Left lobe of liver (tissue), 2 donors: ENCODE measurements at regions not wholly inside any gene's neighbourhood (a gene's known extent, or its start where the extent isn't known, plus 50 kb on each side); places are given as distances from the start of the nearest gene placed in this dataset.

Experiments
- ATAC-seq: fragments of 200-7000 bp; cut with Tn5 transposase; one replicate; pipeline ENCODE4 v1.9.1; 2020; ENCODE audit warnings: mild to moderate bottlenecking, moderate library complexity
- DNase-seq: peaks from one replicate; pipeline ENCODE4 v3.0.0-alpha.2; 2020; ENCODE audit warnings: low spot score
- donor health status: DM: no; HTN: no; CAD: no; lungs with moderate emphysema.
- donor health status: DM: no; HTN: yes; CAD: no.

DNA sequence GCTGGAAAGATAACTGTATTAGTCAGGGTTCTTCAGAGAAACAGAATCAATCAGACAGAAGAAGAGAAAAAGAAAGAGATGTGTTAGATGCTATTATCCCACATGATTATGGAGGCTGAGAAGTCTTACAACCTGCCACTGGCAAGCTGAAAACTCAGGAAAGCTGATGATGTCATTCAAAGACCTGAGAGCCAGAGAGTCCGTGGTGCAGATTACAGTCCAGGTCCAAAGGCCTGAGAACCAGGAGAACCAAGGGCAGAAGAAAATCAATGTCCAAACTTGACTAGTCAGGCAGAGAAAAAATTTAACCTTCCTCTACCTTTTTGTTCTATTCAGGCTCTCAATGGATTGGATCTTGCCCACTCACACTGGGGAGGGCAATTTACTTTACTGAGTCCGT is 172.5 kb downstream of the QDPR start:
- ATAC-seq, result peak; percentile 43
- DNase-seq, result no peak

DNA sequence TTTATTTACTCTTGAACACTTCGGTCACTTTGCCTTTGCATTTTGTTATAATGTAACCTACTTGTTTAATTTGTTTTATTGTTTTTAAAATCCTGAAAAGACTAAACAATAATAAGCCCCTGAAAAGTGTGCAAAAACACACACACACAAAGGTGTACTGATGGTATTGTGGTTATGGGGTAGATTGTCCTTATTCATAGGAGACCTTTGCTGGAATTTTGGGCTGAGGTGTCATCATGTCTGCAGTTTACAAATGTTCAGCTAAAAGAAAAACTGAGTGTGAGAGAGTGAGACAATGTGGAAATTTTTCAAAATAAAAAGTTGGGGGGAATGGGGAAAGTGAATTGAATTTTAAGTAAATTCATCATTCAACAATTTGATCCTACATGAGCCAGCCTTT is 174.9 kb downstream of the QDPR start:
- ATAC-seq (no peak), DNase-seq (no peak)

DNA sequence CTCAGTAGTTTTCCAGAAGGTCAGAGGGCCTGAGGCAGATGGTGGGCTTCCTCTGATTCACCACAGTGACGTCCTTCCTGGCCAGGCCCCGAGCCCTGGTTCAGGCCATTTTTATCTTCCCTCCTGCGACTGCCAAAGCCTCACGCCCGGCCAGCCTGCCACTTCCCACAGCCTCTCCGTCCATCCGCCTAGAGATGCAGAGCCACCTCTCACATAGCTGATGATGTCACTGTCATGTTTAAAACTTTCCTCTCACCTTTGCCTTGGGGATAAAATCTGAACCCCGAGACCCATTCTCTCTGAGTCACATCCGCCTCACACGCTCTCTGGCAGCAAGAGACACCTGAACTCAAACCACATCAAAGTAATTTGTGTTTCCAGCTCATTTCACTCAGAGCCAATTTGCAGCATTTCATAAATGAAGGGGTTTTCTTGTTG is 175.3 kb downstream of the QDPR start:
- no peak for DNase-seq

DNA sequence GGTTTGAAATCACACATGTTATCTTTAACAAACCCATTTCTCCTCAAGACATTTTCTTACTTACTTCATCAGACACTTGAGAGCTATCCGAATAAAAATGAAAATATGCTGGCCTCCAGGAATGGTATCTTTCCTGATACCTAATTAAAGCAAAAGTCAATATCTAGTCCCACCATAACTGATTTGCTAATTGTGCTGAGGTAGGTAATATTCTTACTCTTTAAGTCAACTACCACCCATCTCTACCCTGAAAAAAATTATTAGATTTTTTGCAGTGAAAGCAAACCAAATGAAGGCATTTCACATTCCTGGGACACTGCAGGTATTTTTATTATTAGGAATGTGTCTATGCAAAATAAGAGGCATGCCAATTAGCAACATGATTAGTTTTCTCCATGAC is 175.8 kb downstream of the QDPR start:
- DNase-seq, result no peak
- no peak for ATAC-seq

More for the DNA sequence above, 175.3 kb downstream of the QDPR start:
- peak; percentile 48 for ATAC-seq

DNA sequence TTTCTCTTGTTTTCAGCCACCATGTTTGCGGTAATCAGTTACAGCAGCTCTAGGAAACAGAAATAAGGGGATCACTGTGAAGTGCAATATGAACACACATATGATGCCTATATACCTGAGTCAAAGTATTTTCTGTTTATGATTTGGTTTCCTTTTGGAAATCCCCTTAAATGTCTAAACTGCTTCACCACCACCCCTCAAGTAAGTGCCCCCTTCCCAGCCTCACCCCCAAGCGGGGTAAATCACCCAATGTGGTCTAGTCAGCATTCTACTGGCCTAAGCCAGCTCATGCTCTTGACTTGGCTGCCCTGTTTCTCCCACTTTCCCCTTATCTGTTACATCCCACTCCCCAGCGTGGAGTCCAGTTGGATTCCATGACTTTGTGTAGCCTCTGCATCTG is 176.5 kb downstream of the QDPR start:
- DNase-seq (no peak), ATAC-seq (no peak)

DNA sequence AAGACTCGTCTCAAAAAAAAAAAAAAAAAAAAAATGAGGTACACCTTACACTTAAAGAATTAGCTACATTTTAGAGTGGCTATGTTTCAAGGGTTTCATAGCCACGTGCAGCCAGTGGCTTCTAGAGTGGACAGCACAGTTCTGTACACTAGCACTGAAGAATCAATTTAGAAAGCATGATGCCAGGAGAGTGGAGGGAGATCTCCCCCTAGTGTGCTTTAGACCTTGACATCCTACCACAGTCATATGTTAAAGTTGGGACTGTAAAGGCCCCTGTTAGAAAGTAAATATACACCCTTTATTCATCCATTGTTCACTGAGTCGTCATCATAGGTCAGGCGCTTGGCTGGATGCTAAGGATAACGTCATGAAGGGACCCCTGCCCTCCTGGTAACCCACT is 179.4 kb downstream of the QDPR start:
- ATAC-seq (no peak), DNase-seq (no peak)

DNA sequence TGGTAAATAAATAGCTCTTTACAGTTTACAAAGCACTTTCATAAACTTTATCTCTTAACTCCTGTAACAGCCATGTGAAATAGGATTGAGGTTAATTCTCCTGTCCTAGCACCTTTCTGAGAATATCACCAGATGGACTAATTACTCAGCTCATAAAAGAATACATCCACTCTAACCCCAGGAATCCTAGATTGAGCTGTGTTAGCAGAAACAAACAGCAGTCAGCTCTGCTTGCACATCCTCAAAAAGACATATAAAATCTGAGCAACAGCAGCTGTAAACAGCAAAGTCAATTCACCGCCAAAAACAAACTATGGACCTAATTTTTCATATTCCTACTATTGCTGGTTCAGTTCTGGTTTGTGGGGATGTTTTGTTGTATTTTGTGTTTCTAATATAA is 182.8 kb downstream of the QDPR start:
- ATAC-seq, result no peak
- no peak for DNase-seq

DNA sequence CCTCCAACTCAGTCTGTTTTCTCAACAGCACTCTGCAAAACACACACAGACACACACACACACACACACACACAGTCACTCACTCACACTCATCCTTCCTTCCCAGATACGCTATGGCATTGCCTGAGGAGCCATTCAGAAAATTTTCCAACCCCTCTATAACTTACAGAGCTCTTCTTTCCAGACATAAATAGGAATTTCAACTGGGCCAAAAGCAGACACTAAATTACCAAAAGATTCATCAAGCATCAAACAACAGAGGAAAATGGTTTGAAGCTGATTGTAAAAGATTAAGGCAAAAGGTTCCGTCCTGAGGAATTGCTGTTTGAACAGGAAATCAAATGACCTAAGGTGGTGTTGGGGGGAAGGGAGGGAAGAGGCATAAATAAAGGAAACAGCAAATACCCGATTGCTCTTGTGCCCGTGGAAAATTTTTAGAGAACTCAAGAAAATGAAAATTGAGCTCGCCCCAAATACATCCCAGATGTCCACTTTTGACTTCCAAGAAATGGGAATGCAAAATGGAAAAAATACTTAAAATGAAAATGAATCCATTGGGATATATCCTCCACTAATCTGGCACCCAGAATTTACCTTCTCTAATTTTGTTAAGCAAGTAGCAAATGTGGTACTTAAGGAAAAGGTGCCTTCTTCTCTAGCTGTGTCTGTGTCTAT is 183.6 kb downstream of the QDPR start:
- DNase-seq (no peak), ATAC-seq (no peak)

DNA sequence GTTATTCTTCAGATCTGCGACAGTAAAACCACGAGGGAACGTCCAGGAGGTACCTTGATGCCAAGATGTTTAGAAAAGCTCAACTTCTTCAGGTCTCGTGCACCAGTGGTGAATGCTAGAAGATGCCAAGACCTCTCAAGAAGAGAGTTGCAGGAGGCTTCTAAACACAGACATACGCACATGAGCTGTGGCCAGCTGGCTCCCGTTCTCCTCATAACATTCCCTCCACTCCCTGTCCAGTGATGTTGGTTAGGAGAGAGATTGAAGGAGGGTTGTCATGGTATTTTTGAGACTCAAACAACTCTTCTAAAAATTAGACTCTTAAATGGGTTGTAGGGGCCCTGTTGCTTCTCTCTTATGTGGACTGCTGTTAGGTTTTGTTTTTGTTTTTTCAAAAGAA is 184.3 kb downstream of the QDPR start:
- ATAC-seq (no peak), DNase-seq (no peak)

DNA sequence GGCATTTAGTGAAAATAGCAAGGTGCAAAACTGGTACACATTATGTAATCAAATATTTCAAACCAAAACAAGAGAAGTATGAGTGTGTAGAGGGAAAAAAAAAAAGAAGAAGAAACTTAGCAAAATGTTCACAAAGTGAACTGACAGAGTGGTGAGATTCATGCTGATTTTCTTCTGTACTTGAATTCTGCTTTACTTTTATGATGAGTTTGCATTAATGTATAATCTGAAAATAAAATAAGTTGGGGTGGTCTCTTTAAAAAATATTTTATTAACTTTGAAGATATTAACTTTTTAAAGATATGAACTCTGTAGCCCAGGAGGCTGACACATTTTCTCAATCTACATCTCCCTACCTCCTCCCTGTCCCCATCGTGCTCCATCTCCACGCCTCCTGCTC is 185.1 kb downstream of the QDPR start:
- DNase-seq, result no peak
- ATAC-seq, result no peak

DNA sequence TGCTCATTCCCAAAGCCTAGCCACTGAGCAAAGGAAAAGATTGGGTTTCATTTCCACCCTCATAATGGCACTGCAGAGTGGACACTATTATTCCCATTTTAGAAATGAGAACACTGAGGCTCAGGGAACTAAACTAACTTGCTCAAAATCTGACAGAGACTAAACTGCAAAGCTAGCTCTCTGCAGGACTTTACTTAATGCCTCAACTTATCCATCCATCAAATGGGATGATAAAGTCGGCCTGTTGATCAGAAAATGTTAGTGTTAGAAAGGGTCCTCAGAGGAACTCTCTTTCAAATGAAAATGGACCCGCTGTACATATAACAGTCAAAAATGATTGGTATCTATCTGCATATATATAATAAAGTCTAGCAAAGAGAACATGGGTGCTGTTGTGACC is 186.8 kb downstream of the QDPR start:
- no peak for ATAC-seq
- no peak for DNase-seq

DNA sequence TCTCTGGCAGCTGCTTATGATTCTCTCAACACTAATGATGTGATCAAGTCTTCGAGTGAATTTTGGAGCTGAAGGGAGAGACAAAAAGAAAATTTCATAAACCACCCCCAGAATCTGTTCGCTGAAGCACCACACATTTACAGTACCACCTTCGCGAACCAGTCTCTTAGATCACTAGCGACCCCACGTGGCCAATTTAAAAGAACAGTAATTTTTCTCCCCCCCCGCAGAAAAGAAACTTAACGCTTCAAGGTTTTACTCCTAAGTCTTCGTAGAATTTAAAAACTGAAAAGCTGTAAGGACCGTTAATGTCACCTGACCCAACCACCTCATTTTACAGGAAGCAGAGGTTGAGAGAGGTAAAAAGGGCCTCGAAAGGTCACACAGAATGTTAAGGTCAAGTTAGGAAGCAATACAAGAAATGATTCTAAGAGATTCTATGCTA is 187.5 kb downstream of the QDPR start:
- peak; percentile 76 for ATAC-seq
- no peak for DNase-seq

DNA sequence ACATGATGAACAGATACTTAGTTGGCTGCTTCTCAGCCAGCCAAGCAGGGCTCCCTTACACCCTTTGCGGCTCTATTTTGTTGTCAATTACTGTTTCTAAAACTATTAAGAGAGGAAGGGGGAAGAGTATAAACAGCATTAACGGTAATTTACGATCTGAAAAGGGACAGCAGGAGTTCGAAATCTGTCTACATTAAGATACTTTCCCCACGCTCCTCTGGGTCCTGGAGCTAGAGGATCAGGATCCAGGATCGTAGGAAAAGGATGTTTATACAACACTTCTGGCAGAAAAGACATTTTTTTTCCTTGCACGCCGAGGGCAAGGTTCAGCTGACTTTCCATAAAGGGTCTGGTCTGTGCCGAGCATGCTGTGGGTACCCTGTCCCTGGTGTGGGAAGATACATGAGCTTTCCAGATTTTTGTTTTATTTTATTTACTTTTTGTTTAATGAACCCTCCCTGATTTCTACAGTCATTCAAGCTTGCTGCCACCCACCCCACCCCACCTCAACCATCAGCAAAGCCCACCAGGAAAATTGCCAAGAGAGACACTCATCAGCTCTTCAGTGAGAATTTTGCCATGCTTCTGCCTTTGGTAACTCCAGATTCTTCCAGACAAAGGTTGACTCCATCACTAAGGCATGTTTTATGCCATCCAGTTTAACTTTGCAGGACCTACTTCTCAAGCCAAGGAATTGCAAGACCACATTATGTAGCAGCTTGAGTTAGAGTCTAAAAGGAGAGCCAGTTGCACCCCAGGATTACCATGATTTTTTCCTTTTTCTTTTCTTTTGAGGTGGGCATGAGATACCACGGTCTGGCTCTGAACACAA is 188.1 kb downstream of the QDPR start:
- ATAC-seq (no peak), DNase-seq (no peak)

DNA sequence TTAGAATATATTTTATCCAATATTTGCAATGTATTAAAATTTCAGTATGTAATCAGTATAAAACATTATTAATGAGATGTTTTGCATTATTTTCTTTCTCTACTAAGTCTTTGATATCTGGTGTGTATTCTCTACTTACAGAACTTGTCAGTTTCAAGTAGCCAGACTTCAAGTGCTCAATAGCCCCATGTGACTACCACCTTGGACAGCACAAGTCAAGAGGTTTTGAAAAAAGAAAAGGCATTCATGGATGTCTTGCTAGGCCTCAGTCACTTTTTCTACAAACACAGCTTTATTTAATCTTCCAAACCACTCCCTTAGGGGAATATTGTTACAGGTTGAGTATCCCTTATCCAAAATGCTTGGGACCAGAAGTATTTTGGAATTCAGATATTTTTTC is 189.4 kb downstream of the QDPR start:
- DNase-seq (no peak), ATAC-seq (no peak)

DNA sequence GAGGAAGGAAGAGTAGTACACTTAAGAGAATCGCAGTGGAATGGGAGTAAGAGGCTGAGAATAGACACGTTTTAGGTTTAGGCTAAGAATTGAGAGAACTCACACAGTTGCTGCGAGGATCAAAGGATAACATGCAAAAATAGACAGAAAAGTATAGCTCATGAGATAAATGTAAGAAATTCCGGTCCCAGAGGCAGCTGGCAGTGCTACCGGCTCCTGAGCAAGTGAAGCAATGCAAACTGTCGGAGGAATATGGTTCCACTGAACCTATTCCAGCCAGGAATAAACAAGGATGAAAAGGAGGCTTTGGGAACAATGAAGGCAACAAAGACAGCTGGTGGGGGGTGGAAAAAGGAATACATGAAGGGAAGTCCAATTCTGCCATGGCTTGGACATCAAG is 191.8 kb downstream of the QDPR start:
- ATAC-seq (no peak), DNase-seq (no peak)

DNA sequence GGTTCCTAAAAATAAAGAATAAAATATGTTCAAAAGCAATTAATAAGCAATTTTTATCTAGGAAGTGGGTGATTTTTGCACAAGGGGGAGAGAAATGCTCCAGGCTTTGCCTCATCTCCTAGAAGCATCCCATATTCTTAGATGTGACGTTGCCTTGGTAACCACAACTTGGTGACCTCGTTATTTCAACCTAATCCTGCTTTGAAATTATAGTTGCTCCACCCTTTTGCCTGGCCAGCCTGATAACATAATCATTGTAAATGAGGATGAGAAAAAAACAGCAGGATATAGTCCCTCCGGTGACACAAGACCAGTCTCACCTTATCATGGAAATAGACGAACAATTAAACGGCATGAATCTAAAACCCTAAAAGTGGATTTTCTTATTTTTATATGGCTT is 194.4 kb downstream of the QDPR start:
- ATAC-seq, result no peak

DNA sequence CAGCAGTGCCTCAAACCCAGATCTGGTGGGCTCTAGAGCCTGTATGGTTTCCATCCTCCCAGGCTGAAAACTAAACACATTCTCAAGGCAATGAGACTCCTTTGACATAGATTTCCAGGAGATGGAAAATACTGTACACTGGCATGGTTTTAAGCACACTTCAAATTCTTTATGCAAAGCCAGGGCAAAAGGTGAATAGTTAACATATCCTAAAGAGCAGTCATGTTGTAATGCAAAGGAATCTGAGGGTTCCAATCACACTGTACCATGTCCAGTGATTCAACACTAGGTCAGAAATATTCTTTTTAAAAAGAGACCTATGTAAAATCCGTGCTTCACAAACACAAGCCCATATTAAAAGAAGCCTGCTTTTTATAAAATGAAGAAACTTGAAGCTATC is 195.3 kb downstream of the QDPR start:
- no peak for DNase-seq
- no peak for ATAC-seq

More for the DNA sequence above, 194.4 kb downstream of the QDPR start:
- no peak for DNase-seq

DNA sequence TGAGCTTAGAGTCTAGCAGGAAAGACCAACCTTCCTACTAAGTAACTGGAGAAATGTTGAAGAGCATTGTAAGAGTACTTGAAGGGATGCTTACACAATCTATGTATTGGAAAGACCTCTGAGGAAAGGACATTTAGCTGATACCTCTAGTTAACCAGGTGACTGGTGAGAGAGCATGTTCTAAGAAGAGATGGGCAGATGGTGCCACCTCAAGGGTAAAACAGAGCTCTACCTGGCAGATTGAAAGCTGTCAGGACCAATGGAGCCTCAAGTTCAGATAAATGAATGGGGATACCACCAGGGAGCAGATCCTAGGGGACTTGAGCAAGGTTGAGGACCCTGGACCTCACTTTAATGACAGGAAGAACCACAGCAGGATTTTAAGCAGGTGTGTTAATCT is 196.4 kb downstream of the QDPR start:
- DNase-seq, result no peak
- ATAC-seq, result peak; percentile 69

DNA sequence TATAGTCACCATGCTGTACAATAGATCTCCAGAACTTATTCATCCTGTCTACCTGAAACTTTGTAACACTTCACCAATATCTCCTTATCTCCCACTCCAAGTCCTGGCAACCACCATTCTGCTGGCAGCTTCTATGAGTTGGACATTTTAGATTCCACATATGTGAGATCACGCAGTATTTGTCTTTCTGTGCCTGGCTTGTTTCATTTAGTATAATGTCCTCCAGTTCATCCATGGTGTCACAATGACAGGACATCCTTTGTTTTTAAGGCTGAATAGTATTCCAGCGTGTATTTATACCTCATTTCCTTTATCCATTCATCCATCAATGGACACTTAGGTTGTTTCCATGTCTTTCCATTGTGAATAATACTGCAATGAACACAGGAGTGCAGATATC is 198.7 kb downstream of the QDPR start:
- no peak for DNase-seq
- no peak for ATAC-seq

DNA sequence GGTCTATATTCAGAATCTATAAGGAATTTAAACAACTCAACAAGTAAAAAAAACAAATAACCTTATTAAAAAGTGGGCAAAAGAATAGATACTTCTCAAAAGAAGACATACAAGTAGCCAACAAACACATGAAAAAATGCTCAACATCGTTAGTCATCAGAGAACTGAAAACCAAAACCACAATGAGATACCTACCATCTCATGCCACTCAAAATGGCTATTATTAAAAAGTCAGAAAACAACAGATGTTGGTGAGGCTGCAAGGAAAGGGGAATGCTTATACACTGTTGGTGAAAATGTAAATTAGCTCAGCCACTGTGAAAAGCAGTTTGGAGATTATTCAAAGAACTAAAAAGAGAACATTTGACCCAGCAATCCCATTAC is 201.6 kb downstream of the QDPR start:
- no peak for ATAC-seq
- DNase-seq, result no peak

DNA sequence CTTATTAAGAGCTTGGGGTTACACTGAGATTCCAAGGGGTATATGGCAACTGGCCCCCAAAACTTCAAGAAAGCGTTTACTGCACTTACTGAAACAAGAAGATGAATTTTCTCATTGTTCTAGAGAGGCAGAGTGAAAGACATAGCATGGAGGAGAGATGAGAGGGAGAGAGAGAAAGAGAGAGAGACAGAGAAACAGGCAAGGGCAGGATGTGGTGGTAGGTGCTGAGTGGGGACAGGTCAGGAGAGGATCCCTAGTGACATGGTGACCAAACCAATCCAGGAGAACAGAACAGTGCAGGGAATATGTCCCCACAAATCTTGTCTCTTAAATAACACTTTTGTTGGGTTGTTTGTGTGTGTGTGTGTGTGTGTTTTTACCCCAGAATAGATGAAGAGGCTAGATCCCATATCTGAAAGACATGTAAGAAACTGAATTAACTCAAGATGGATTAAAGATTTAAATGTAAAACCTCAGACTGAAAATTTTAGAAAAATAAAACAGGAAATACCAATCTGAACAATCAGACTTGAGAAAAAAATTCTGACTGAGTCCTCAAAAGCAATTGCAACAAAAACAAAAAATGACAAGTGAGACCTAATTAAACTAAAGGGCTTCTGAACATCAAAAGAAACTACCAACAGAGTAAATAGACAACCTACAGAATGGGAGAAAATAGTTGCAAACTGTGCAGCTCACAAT is 202.2 kb downstream of the QDPR start:
- DNase-seq (no peak), ATAC-seq (no peak)

DNA sequence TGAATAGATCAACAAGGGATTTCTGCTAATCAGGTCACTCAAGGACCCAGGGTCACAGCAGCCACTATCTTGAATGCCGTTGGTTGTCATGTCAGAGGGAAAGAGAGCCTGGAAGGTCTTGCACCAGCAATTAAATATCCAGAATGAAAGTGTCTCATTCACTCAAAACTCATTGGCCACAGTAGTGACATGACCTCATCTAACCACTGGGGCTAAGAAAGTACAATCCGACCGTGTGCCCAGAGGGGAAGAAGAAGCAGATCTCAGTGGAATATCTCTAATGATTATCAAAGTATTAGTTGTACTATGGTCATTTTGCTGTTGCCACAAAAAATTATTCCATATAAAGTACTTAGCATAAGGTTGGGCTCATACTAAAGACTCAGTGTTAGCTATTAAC is 210.0 kb downstream of the QDPR start:
- ATAC-seq (no peak), DNase-seq (no peak)
